GM12878 (cell line): ENCODE measurements at regions not wholly inside any gene's neighbourhood (a gene's known extent, or its start where the extent isn't known, plus 50 kb on each side); places are given as distances from the start of the nearest gene placed in this dataset.
A peak's percentile ranks its signal among the peaks of the same experiment; 100 is the strongest.

ENCODE experiments used
- ATAC-seq: fragments of 200-7000 bp; cut with Tn5 transposase; 3 replicates; pipeline ENCODE4 v1.9.1; 2020; ENCODE audit warnings: mild to moderate bottlenecking, moderate library complexity
- BruUV-seq: library from RNA; stranded (reverse); fragments of 400-500 nt; replicated peaks from 2 replicates; lab custom pipeline; 2021; lab: Mats Ljungman, UMichigan
- CTCF ChIA-PET: fragments of 300-600 bp; sonication (Branson Sonifier 250); formaldehyde crosslinking; extraction: SDS; loops from one replicate; lab custom pipeline; 2021; ENCODE audit warnings: inconsistent platforms; lab: Yijun Ruan, JAX
- POLR2A ChIA-PET: fragments of 350-600 bp; formaldehyde crosslinking; extraction: SDS; loops from one replicate; lab custom pipeline; 2021; ENCODE audit warnings: inconsistent platforms; lab: Charles Lee
- RAD21 ChIA-PET: fragments of 300-600 bp; sonication (Branson Sonifier 250); formaldehyde crosslinking; loops from one replicate; lab custom pipeline; 2023; ENCODE audit warnings: antibody characterized with exemption; ENCODE audit not compliant: unreplicated experiment; lab: Charles Lee
- SMC1A ChIA-PET: fragments of 300-600 bp; sonication (Branson Sonifier 250); formaldehyde crosslinking; loops from one replicate; lab custom pipeline; 2023; ENCODE audit not compliant: unreplicated experiment, uncharacterized antibody; lab: Charles Lee
- DNase-seq: peaks from one replicate; pipeline ENCODE4 v3.0.0-alpha.2; 2011; ENCODE audit warnings: low read depth, low spot score
- FAIRE-seq: peaks from 3 replicates; lab custom pipeline; 2011; peaks lifted over from hg19 to GRCh38; lab: Jason Lieb, UNC
- H2AFZ ChIP-seq: 2 replicates; pipeline ENCODE4 v1.6.0; 2011; ENCODE audit warnings: low read depth, low read length, control low read depth; ENCODE audit not compliant: control insufficient read depth
- H3K27ac ChIP-seq: 2 replicates; pipeline ENCODE4 v1.5.1; 2011; ENCODE audit warnings: control low read depth; ENCODE audit not compliant: control insufficient read depth, insufficient read depth
- H3K27me3 ChIP-seq, 2 experiments: replicated peaks in 1 of 2; 2 replicates each; pipeline versions ENCODE4 v1.6.0 to v1.6.1; 2011; ENCODE audit warnings: low read length in 1 of 2; ENCODE audit not compliant: control insufficient read depth in 2 of 2, insufficient read depth in 2 of 2
- H3K36me3 ChIP-seq, 2 experiments: 2 replicates each; pipeline ENCODE4 v1.5.1; 2011; ENCODE audit warnings: low read length in 1 of 2; ENCODE audit not compliant: control insufficient read depth in 2 of 2, insufficient read depth in 2 of 2
- H3K4me1 ChIP-seq: 2 replicates; pipeline ENCODE4 v1.6.1; 2011; ENCODE audit warnings: mild to moderate bottlenecking, low read length, moderate library complexity, mixed read lengths; ENCODE audit not compliant: control insufficient read depth, insufficient read depth
- H3K4me2 ChIP-seq: 2 replicates; pipeline ENCODE4 v1.6.0; 2011; ENCODE audit warnings: control low read depth; ENCODE audit not compliant: control insufficient read depth, insufficient read depth
- H3K4me3 ChIP-seq: fragments of 200-600 bp; sonication (generic); 2 replicates; pipeline ENCODE4 v1.5.1; 2016
- H3K79me2 ChIP-seq: 2 replicates; pipeline ENCODE4 v1.6.0; 2011; ENCODE audit warnings: low read length; ENCODE audit not compliant: control insufficient read depth, insufficient read depth
- H3K9ac ChIP-seq: 2 replicates; pipeline ENCODE4 v1.8.0; 2011; ENCODE audit warnings: low read length, control low read depth, mixed read lengths; ENCODE audit not compliant: control insufficient read depth, insufficient read depth
- H3K9me3 ChIP-seq: replicated peaks from 3 replicates; pipeline ENCODE4 v1.5.1; 2011; ENCODE audit warnings: mild to moderate bottlenecking, low read length; ENCODE audit not compliant: control insufficient read depth, insufficient read depth
- H4K20me1 ChIP-seq: 2 replicates; pipeline ENCODE4 v1.6.0; 2011; ENCODE audit not compliant: control insufficient read depth, insufficient read depth
- BCL11A ChIP-seq: IDR thresholded peaks from 2 replicates; pipeline ENCODE4 v1.6.1; 2011; ENCODE audit warnings: low read depth, low read length
- BMI1 ChIP-seq: fragments of 450-650 bp; IDR thresholded peaks from 2 replicates; pipeline ENCODE4 v1.6.1; 2016; ENCODE audit warnings: mild to moderate bottlenecking, moderate library complexity, borderline replicate concordance
- CREM ChIP-seq: IDR thresholded peaks from 2 replicates; pipeline ENCODE4 v1.6.1; 2014; ENCODE audit warnings: antibody characterized with exemption, low read depth
- EED ChIP-seq: sonication (generic); IDR thresholded peaks from 2 replicates; pipeline ENCODE4 v1.6.1; 2016; ENCODE audit warnings: antibody characterized with exemption, low read depth
- ETV6 ChIP-seq, 2 experiments: fragments of 450-650 bp in 1 of 2; IDR thresholded peaks in 1 of 2; conservative IDR thresholded peaks in 1 of 2; 2 replicates each; pipeline ENCODE4 v1.6.1; 2014; ENCODE audit warnings: antibody characterized with exemption in 1 of 2, borderline replicate concordance in 1 of 2, low read depth in 1 of 2, mild to moderate bottlenecking in 1 of 2, moderate library complexity in 1 of 2
- HDAC6 ChIP-seq: fragments of 200-600 bp; sonication (generic); IDR thresholded peaks from one replicate; pipeline ENCODE4 v1.8.0; 2017; ENCODE audit warnings: antibody characterized with exemption; ENCODE audit not compliant: unreplicated experiment
- IKZF1 ChIP-seq: fragments of 450-650 bp; conservative IDR thresholded peaks from 2 replicates; pipeline ENCODE4 v1.6.1; 2017; ENCODE audit warnings: antibody characterized with exemption, mild to moderate bottlenecking
- IKZF2 ChIP-seq, 2 experiments: fragments of 450-650 bp; IDR thresholded peaks; 2 replicates each; pipeline ENCODE4 v1.6.1; 2017; ENCODE audit warnings: mild to moderate bottlenecking in 2 of 2, moderate library complexity in 2 of 2
- IRF4 ChIP-seq: IDR thresholded peaks from 2 replicates; pipeline ENCODE4 v1.6.1; 2011; ENCODE audit warnings: low read depth, low read length
- JUNB ChIP-seq: IDR thresholded peaks from 2 replicates; pipeline ENCODE4 v1.6.1; 2016; ENCODE audit warnings: antibody characterized with exemption, mild to moderate bottlenecking
- NR2C2 ChIP-seq: IDR thresholded peaks from 2 replicates; pipeline ENCODE4 v1.6.1; 2011; ENCODE audit warnings: borderline replicate concordance, low read depth; ENCODE audit not compliant: control insufficient read depth, insufficient read length
- RB1 ChIP-seq: fragments of 450-650 bp; formaldehyde crosslinking; IDR thresholded peaks from 2 replicates; pipeline ENCODE4 v1.6.1; 2017; ENCODE audit warnings: mild to moderate bottlenecking, borderline replicate concordance
- RCOR1 ChIP-seq: conservative IDR thresholded peaks from 2 replicates; pipeline ENCODE4 v1.6.1; 2012; ENCODE audit warnings: low read depth, low read length, improper control_type of control experiment
- RUNX3 ChIP-seq: IDR thresholded peaks from 2 replicates; pipeline ENCODE4 v1.6.1; 2012; ENCODE audit warnings: low read length, inconsistent platforms
- SMAD1 ChIP-seq: fragments of 450-650 bp; IDR thresholded peaks from 2 replicates; pipeline ENCODE4 v1.6.1; 2018; ENCODE audit warnings: mild to moderate bottlenecking, low read depth; ENCODE audit not compliant: partially characterized antibody
- STAT3 ChIP-seq: IDR thresholded peaks from 2 replicates; pipeline ENCODE4 v1.6.1; 2011; ENCODE audit warnings: low read depth, low read length, improper control_type of control experiment
- TCF12 ChIP-seq: IDR thresholded peaks from 2 replicates; pipeline ENCODE4 v1.6.1; 2011; ENCODE audit warnings: low read depth, mild to moderate bottlenecking, low read length
- TCF3 ChIP-seq: IDR thresholded peaks from 2 replicates; pipeline ENCODE4 v1.6.1; 2012; ENCODE audit warnings: low read depth, mild to moderate bottlenecking, low read length, borderline replicate concordance; ENCODE audit not compliant: insufficient read depth
- WGBS: methylation state at CpG from one replicate; pipeline ENCODE4 v1.1.6; 2016; ENCODE audit warnings: low lambda C conversion rate; ENCODE audit not compliant: insufficient replicate concordance, insufficient coverage; ENCODE audit errors: missing lambda C conversion rate; 5-methylcytosine and 5-hydroxymethylcytosine counted together
- in situ Hi-C: fragments of 300-500 bp; cut with MboI; formaldehyde crosslinking; loops from 9 replicates; pipeline ENCODE4 v1.14.3; 2018; ENCODE audit warnings: mixed read lengths
- intact Hi-C: fragments of 100-400 bp; cut with micrococcal nuclease; formaldehyde crosslinking; loops from one replicate; pipeline ENCODE4 v1.14.2; 2022; ENCODE audit not compliant: unreplicated experiment
- TF ChIP-seq, protein P1 (sequence below): fragments of 450-650 bp; formaldehyde crosslinking; IDR thresholded peaks from 2 replicates; pipeline ENCODE4 v1.5.0; 2022; ENCODE audit warnings: mild to moderate bottlenecking, missing genetic modification characterization
- TF ChIP-seq, protein P2 (sequence below): IDR thresholded peaks from 2 replicates; pipeline ENCODE4 v1.6.1; 2011; ENCODE audit warnings: borderline replicate concordance, low read depth, mild to moderate bottlenecking, moderate library complexity, mixed read lengths, low read length; ENCODE audit not compliant: insufficient read depth; ENCODE audit errors: extremely low read length

DNA sequence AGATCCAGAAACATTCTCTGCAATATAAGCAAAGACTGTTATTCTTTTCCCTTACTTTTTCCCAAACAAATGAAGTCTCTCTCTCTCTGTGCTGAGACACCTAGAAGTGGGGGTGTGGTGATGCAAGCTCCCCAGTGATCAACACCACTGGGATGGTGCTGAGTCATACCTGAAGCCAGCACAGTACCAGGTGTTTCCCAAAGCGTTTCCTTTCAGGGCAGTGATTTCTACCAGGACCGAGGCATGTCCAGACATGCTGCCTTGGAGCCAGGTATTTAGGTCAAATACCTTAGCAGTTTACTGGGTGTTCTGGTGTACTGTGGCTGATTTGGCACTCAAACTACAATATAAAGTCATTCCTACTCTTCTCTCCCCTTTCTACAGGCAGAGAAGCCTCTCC lies 726.5 kb downstream of the FAM133A start:
- WGBS, result 0% methylated on average over 2 of the region's 2 CpGs
- BruUV-seq, result no TSS peak
- H3K4me2 ChIP-seq, result peak overlapping the region; percentile 25; the same call in 1 of the 2 replicates
- peak; percentile 66; the same call in 1 of the 2 replicates for TF ChIP-seq IRF4
- no peak for TF ChIP-seq ETV6 (conservative IDR thresholded peaks at IDR 0.05 in 1 of 2, IDR thresholded peaks at IDR 0.05 in 1 of 2; ENCODE audit: borderline replicate concordance in 1 of 2, low read depth in 1 of 2)
- TF ChIP-seq BCL11A, result 0 out of 2 replicates have a peak, but pooled peaks have one; percentile 25
- TF ChIP-seq, protein P1, sequence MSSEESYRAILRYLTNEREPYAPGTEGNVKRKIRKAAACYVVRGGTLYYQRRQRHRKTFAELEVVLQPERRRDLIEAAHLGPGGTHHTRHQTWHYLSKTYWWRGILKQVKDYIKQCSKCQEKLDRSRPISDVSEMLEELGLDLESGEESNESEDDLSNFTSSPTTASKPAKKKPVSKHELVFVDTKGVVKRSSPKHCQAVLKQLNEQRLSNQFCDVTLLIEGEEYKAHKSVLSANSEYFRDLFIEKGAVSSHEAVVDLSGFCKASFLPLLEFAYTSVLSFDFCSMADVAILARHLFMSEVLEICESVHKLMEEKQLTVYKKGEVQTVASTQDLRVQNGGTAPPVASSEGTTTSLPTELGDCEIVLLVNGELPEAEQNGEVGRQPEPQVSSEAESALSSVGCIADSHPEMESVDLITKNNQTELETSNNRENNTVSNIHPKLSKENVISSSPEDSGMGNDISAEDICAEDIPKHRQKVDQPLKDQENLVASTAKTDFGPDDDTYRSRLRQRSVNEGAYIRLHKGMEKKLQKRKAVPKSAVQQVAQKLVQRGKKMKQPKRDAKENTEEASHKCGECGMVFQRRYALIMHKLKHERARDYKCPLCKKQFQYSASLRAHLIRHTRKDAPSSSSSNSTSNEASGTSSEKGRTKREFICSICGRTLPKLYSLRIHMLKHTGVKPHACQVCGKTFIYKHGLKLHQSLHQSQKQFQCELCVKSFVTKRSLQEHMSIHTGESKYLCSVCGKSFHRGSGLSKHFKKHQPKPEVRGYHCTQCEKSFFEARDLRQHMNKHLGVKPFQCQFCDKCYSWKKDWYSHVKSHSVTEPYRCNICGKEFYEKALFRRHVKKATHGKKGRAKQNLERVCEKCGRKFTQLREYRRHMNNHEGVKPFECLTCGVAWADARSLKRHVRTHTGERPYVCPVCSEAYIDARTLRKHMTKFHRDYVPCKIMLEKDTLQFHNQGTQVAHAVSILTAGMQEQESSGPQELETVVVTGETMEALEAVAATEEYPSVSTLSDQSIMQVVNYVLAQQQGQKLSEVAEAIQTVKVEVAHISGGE (CRISPR knock-in tag), result no peak
- TF ChIP-seq TCF3, result peak; percentile 53; the same call in 1 of the 2 replicates
- no peak for TF ChIP-seq STAT3
- TF ChIP-seq HDAC6, result no peak
- peak; percentile 33; the same call in 1 of the 2 replicates for TF ChIP-seq CREM
- TF ChIP-seq BMI1, result no peak
- peak; percentile 59 for TF ChIP-seq JUNB
- TF ChIP-seq NR2C2, result no peak
- TF ChIP-seq EED, result peak; percentile 74
- no peak for TF ChIP-seq SMAD1
- TF ChIP-seq IKZF1, result 0 out of 2 replicates have a peak, but pooled peaks have one; percentile 22
- TF ChIP-seq IKZF2 (IDR thresholded peaks at IDR 0.05), result peak in 1 of 2 experiments; percentile 37; a peak in 1 of 4 replicates
- 0 out of 2 replicates have a peak, but pooled peaks have one; percentile 15 for TF ChIP-seq TCF12
- TF ChIP-seq, protein P2, sequence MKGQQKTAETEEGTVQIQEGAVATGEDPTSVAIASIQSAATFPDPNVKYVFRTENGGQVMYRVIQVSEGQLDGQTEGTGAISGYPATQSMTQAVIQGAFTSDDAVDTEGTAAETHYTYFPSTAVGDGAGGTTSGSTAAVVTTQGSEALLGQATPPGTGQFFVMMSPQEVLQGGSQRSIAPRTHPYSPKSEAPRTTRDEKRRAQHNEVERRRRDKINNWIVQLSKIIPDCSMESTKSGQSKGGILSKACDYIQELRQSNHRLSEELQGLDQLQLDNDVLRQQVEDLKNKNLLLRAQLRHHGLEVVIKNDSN, result no peak
- no peak for TF ChIP-seq RB1
- peak; percentile 43 for TF ChIP-seq RUNX3
- TF ChIP-seq RCOR1, result no peak
- H3K9me3 ChIP-seq, result peaks cover 1% of the 10 kb centered on the region; the same call in 1 of the 3 replicates
- SMC1A ChIA-PET, result no interaction called here
- peak overlapping the region; percentile 20; the same call in 1 of the 2 replicates for H3K9ac ChIP-seq
- in situ Hi-C loops (no loop called here), intact Hi-C loops (no loop called here)
- POLR2A ChIA-PET, result no interaction called here
- no peak overlapping the region for H3K4me3 ChIP-seq
- FAIRE-seq, result no peak
- peak; percentile 85 for ATAC-seq
- H4K20me1 ChIP-seq, result no peaks in the 10 kb centered on the region
- H3K4me1 ChIP-seq, result peaks cover 6% of the 10 kb centered on the region; the same call in 1 of the 2 replicates
- RAD21 ChIA-PET, result no interaction called here
- DNase-seq, result peak; percentile 44
- peak overlapping the region; percentile 24 for H2AFZ ChIP-seq
- H3K79me2 ChIP-seq, result no peaks in the 10 kb centered on the region
- CTCF ChIA-PET, result interaction anchor here (0.6 kb wide), 1 partner anchor 62 kb away, joined by 4 read pairs; no protein-coding TSS in a partner anchor
- H3K36me3 ChIP-seq, result no peaks in the 10 kb centered on the region
- H3K27ac ChIP-seq, result peak overlapping the region; percentile 76
- no peaks in the 10 kb centered on the region for H3K27me3 ChIP-seq
